Smooth muscle cell (in vitro differentiated cells): ENCODE measurements at regions not wholly inside any gene's neighbourhood (a gene's known extent, or its start where the extent isn't known, plus 50 kb on each side); places are given as distances from the start of the nearest gene placed in this dataset.

ENCODE experiments used
- DNase-seq: peaks from one replicate; lab custom pipeline; 2025; ENCODE audit not compliant: unreplicated experiment; lab: John Stamatoyannopoulos, UW
- H2AFZ ChIP-seq: fragments of 200-600 bp; sonication (generic); 2 replicates; pipeline ENCODE4 v1.6.0; 2016; ENCODE audit warnings: antibody characterized with exemption, low read depth, mild to moderate bottlenecking
- H3F3A ChIP-seq: fragments of 200-600 bp; sonication (generic); 2 replicates; pipeline ENCODE4 v1.6.0; 2017; ENCODE audit warnings: antibody characterized with exemption, low read depth
- H3K27ac ChIP-seq: fragments of 200-600 bp; sonication (generic); 2 replicates; pipeline ENCODE4 v1.5.1; 2016; ENCODE audit warnings: low read depth, mild to moderate bottlenecking
- H3K27me3 ChIP-seq: fragments of 200-600 bp; sonication (generic); 2 replicates; pipeline ENCODE4 v1.6.1; 2016; ENCODE audit warnings: low read depth, mild to moderate bottlenecking
- H3K36me3 ChIP-seq: fragments of 200-600 bp; sonication (generic); 2 replicates; pipeline ENCODE4 v1.5.1; 2016; ENCODE audit warnings: low read depth
- H3K4me1 ChIP-seq: fragments of 200-600 bp; sonication (generic); 2 replicates; pipeline ENCODE4 v1.5.1; 2016; ENCODE audit warnings: low read depth
- H3K4me2 ChIP-seq: fragments of 200-600 bp; sonication (generic); 2 replicates; pipeline ENCODE4 v1.6.0; 2016; ENCODE audit warnings: mild to moderate bottlenecking
- H3K4me3 ChIP-seq: fragments of 200-600 bp; sonication (generic); 2 replicates; pipeline ENCODE4 v1.5.1; 2016; ENCODE audit warnings: mild to moderate bottlenecking
- H3K79me2 ChIP-seq: fragments of 200-600 bp; sonication (generic); 2 replicates; pipeline ENCODE4 v1.6.0; 2016; ENCODE audit warnings: low read depth, mild to moderate bottlenecking
- H3K9ac ChIP-seq: fragments of 200-600 bp; sonication (generic); 2 replicates; pipeline ENCODE4 v1.6.0; 2016; ENCODE audit warnings: low read depth
- H3K9me3 ChIP-seq: fragments of 200-600 bp; sonication (generic); replicated peaks from 2 replicates; pipeline ENCODE4 v1.5.1; 2016; ENCODE audit warnings: low read depth
- H4K20me1 ChIP-seq: fragments of 200-600 bp; sonication (generic); 2 replicates; pipeline ENCODE4 v1.6.0; 2016; ENCODE audit warnings: low read depth
- CTCF ChIP-seq: fragments of 200-600 bp; sonication (generic); IDR thresholded peaks from 2 replicates; pipeline ENCODE4 v1.5.1; 2017; ENCODE audit warnings: borderline replicate concordance, mild to moderate bottlenecking, antibody characterized with exemption; ENCODE audit not compliant: insufficient read depth, poor library complexity, severe bottlenecking
- WGBS: methylation state at CpG from one replicate; pipeline ENCODE4 v1.1.7; 2016; ENCODE audit warnings: low lambda C conversion rate; 5-methylcytosine and 5-hydroxymethylcytosine counted together

- no peaks in the 10 kb centered on the region for H3K9me3 ChIP-seq
- no peaks in the 10 kb centered on the region for H3F3A ChIP-seq
- TF ChIP-seq CTCF: no peak
- no peaks in the 10 kb centered on the region for H4K20me1 ChIP-seq
- H3K27me3 ChIP-seq: no peaks in the 10 kb centered on the region
- no peak overlapping the region for H3K4me2 ChIP-seq
- no peaks in the 10 kb centered on the region for H3K4me1 ChIP-seq
- no peak overlapping the region for H2AFZ ChIP-seq
- no peaks in the 10 kb centered on the region for H3K79me2 ChIP-seq
- H3K4me3 ChIP-seq: no peak overlapping the region
- no peak overlapping the region for H3K9ac ChIP-seq
- no peak for DNase-seq
- no peak overlapping the region for H3K27ac ChIP-seq
- WGBS: 75% methylated on average over 4 of the region's 4 CpGs
- no peaks in the 10 kb centered on the region for H3K36me3 ChIP-seq
Measured at GRCh38 chr5:128877476-128877875, 87.8 kb upstream of the SLC27A6 start.

- no peaks in the 10 kb centered on the region for H3K4me1 ChIP-seq
- H3K4me3 ChIP-seq: no peak overlapping the region
- 23% methylated on average over 4 of the region's 4 CpGs for WGBS
- H3K9ac ChIP-seq: no peak overlapping the region
- H4K20me1 ChIP-seq: no peaks in the 10 kb centered on the region
- H3K27me3 ChIP-seq: no peaks in the 10 kb centered on the region
- peak overlapping the region; percentile 0 for H2AFZ ChIP-seq
- TF ChIP-seq CTCF: no peak
- no peaks in the 10 kb centered on the region for H3K79me2 ChIP-seq
- DNase-seq: no peak
- no peaks in the 10 kb centered on the region for H3K36me3 ChIP-seq
- peak overlapping the region; percentile 67 for H3K4me2 ChIP-seq
- no peaks in the 10 kb centered on the region for H3K9me3 ChIP-seq
- peak overlapping the region; percentile 13 for H3K27ac ChIP-seq
- H3F3A ChIP-seq: no peaks in the 10 kb centered on the region
Measured at GRCh38 chr5:128881502-128882018, 83.7 kb upstream of the SLC27A6 start.

- Histone ChIP-seq H3K27me3 (peaks cover 3% of the 10 kb centered on the region), H3K4me2 (no peak overlapping the region), H3K27ac (no peak overlapping the region), H3K36me3 (no peaks in the 10 kb centered on the region), H4K20me1 (no peaks in the 10 kb centered on the region), H3K4me1 (no peaks in the 10 kb centered on the region), H3F3A (no peaks in the 10 kb centered on the region), H3K9ac (no peak overlapping the region), H3K4me3 (no peak overlapping the region), H2AFZ (no peak overlapping the region), H3K9me3 (no peaks in the 10 kb centered on the region), H3K79me2 (no peaks in the 10 kb centered on the region)
- no peak for TF ChIP-seq CTCF
- DNase-seq: no peak
Measured at GRCh38 chr5:128885649-128886255, 79.5 kb upstream of the SLC27A6 start.

GRCh38 chr5:128895122-128895521 lies 70.2 kb upstream of the SLC27A6 start:
- no peak overlapping the region for H3K4me3 ChIP-seq
- no peaks in the 10 kb centered on the region for H3K4me1 ChIP-seq
- no peak overlapping the region for H2AFZ ChIP-seq
- DNase-seq: no peak
- no peaks in the 10 kb centered on the region for H3K9me3 ChIP-seq
- H3K36me3 ChIP-seq: no peaks in the 10 kb centered on the region
- H3K27me3 ChIP-seq: no peaks in the 10 kb centered on the region
- no peak overlapping the region for H3K9ac ChIP-seq
- no peak overlapping the region for H3K27ac ChIP-seq
- H3K4me2 ChIP-seq: no peak overlapping the region
- H3F3A ChIP-seq: no peaks in the 10 kb centered on the region
- no peak for TF ChIP-seq CTCF
- H4K20me1 ChIP-seq: no peaks in the 10 kb centered on the region
- H3K79me2 ChIP-seq: no peaks in the 10 kb centered on the region
